ENCODE measurements at regions not wholly inside any gene's neighbourhood (a gene's known extent, or its start where the extent isn't known, plus 50 kb on each side); places are given as distances from the start of the nearest gene placed in this dataset.

GRCh38 chr18:39660141-39660540, 2094.5 kb upstream of the CELF4 start:
- no peak overlapping the region for H3K27ac ChIP-seq
- no peak for TF ChIP-seq CTCF (conservative IDR thresholded peaks at IDR 0.05; ENCODE audit: low read depth)
- DNase-seq (ENCODE audit: low spot score) = no peak
- CTCF ChIA-PET = no interaction called here
- POLR2A ChIA-PET (ENCODE audit: low non-redundant PET) = no interaction called here

GRCh38 chr18:39655341-39655740, 2089.7 kb upstream of the CELF4 start:
- POLR2A ChIA-PET (ENCODE audit: low non-redundant PET) = no interaction called here
- CTCF ChIA-PET = interaction anchor here (0.6 kb wide), 1 partner anchor 638 kb away, joined by 3 read pairs; no protein-coding TSS in a partner anchor

GRCh38 chr18:39653221-39653620, 2087.6 kb upstream of the CELF4 start:
- no peak for DNase-seq (ENCODE audit: low spot score)
- no peak overlapping the region for H3K27ac ChIP-seq
- ChIA-PET CTCF (no interaction called here), POLR2A (ENCODE audit: low non-redundant PET) (no interaction called here)
- TF ChIP-seq CTCF (conservative IDR thresholded peaks at IDR 0.05; ENCODE audit: low read depth) = no peak

More at GRCh38 chr18:39655341-39655740, 2089.7 kb upstream of the CELF4 start:
- DNase-seq (ENCODE audit: low spot score) = no peak
- no peak overlapping the region for H3K27ac ChIP-seq
- TF ChIP-seq CTCF (conservative IDR thresholded peaks at IDR 0.05; ENCODE audit: low read depth) = no peak

GRCh38 chr18:39648616-39649015, 2083.0 kb upstream of the CELF4 start:
- DNase-seq (ENCODE audit: low spot score) = no peak
- ChIA-PET POLR2A (ENCODE audit: low non-redundant PET) (no interaction called here), CTCF (no interaction called here)
- H3K27ac ChIP-seq = no peak overlapping the region
- TF ChIP-seq CTCF (conservative IDR thresholded peaks at IDR 0.05; ENCODE audit: low read depth) = no peak

GRCh38 chr18:39647627-39648534, 2082.3 kb upstream of the CELF4 start:
- POLR2A ChIA-PET (ENCODE audit: low non-redundant PET) = no interaction called here
- no peak for TF ChIP-seq CTCF (conservative IDR thresholded peaks at IDR 0.05; ENCODE audit: low read depth)
- no peak overlapping the region for H3K27ac ChIP-seq

GRCh38 chr18:39638224-39638623, 2072.6 kb upstream of the CELF4 start:
- no peak for TF ChIP-seq CTCF (conservative IDR thresholded peaks at IDR 0.05; ENCODE audit: low read depth)
- no peak for DNase-seq (ENCODE audit: low spot score)
- CTCF ChIA-PET = no interaction called here
- POLR2A ChIA-PET (ENCODE audit: low non-redundant PET) = no interaction called here
- H3K27ac ChIP-seq = no peak overlapping the region

More at GRCh38 chr18:39647627-39648534, 2082.3 kb upstream of the CELF4 start:
- CTCF ChIA-PET = no interaction called here
- peak; percentile 13 for DNase-seq (ENCODE audit: low spot score)

Data from RWPE1 (cell line).